Activated CD4-positive, alpha-beta T cell treated with anti-CD3 and anti-CD28 coated beads for 24 hours (primary cell): ENCODE measurements at regions not wholly inside any gene's neighbourhood (a gene's known extent, or its start where the extent isn't known, plus 50 kb on each side); places are given as distances from the start of the nearest gene placed in this dataset.
"Not testable (repeated sequence)": the region's sequence is repeated elsewhere in the genome, so short reads cannot be mapped to it uniquely, and the experiment has no call there.

Experiments
- DNase-seq, 2 donors: peaks; one replicate each; pipeline ENCODE4 v3.0.0-alpha.2; 2020; ENCODE audit warnings: low read depth in 2 of 2

- DNase-seq: no peak
These were observed 1489.1 kb downstream of the BRINP3 start for GRCh38 chr1:188988589-188988988.

DNA sequence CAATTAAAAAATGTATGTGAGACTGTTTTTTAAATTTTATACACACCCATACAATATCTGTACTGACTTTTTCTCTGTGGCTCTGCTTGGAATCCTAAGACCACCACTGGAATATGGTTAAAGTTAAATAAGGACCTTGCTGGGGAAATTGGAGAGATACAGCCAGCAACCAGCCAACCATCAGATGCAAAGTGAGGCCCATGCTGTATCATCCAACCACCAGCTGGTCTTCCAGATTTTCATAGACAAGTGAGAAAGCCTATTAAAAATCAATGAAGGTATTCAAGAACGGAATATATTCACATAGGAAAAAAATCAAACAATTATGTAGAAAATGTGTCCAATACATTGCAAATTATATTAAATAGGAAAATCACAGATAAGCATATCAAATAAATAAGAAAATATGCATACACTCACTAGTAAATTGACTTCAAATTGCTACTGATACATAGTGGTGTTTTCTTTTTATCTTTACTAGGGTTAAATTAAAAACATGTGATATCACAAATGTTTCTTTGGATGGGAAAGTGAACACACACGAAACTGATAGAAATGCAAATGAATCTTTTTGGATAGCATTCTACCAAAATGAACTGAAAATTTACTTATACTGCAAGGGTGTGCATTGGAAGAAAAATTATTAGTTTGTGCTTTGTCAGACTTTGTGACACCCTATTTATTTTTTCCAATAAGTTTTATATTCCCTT is 1486.3 kb downstream of the BRINP3 start:
- no peak for DNase-seq

GRCh38 chr1:189007824-189008223 is 1469.8 kb downstream of the BRINP3 start:
- DNase-seq: no peak

DNA sequence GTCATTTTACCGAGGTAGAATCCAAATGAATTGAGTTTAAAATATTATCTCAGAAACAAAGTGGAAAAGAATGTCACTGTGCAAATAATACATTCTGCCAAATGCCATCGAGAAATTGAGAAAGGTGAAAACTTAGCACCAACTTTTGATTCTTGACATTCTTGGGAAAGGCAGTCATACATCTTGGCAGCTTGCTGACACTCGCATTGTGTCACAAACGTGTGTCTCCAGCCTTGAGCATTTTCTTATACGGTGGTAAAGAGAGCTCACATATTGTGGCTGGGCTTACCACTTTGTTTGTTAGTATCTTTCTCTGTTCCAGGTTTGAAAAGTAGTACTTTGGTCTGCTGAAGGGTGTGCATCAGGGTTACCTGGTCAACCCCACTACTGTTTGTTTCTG is 1456.1 kb downstream of the BRINP3 start:
- DNase-seq: no peak

GRCh38 chr1:189022015-189022414 is 1455.6 kb downstream of the BRINP3 start:
- no peak for DNase-seq

- no peak for DNase-seq
These were observed 1450.2 kb downstream of the BRINP3 start for GRCh38 chr1:189027512-189027911.

DNA sequence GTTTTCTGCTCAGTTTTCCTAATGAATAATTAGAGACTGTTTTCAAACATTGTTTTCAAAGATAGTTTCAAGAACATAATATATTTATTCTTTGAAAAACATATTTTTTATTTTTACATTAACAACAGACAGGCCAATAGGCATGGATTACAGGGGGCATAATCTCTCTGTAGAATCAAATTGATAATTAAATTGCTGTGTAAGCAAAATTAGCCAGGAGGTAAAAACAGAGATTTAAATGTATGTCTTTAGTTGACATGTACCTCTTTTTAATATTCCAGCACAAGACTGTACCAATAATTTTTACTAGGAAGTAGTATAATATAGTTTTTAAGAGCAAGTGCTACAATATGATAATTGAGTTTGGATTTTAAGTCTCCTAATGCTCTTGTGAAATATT is 1444.5 kb downstream of the BRINP3 start:
- no peak for DNase-seq

DNA sequence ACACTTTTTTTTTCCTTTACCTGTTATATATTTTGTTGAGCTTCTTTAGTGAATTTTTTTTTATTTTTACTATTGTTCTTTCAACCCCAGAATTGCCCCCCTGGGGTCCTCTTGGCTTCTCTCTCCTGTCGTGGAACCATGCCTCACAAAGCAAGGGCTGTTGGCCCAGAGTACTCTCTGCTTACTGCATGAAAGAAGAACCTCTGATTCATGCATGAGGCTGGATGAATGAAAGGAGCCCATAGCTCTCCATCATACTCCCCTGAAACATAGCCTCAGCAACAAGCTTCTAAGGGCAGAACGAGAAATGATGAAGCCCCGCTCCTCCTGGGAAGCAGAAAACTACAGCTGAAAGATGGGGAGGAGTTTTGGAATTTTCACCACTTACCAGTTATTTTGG is 1441.0 kb downstream of the BRINP3 start:
- no peak for DNase-seq

- DNase-seq: no peak
These were observed 1431.5 kb downstream of the BRINP3 start for GRCh38 chr1:189046127-189046526.

- DNase-seq: no peak
These were observed 1392.9 kb downstream of the BRINP3 start for GRCh38 chr1:189084811-189085210.

- no peak for DNase-seq
These were observed 1373.7 kb downstream of the BRINP3 start for GRCh38 chr1:189103956-189104355.

- no peak for DNase-seq
These were observed 1360.4 kb downstream of the BRINP3 start for GRCh38 chr1:189117072-189117770.

GRCh38 chr1:189121941-189122340 is 1355.7 kb downstream of the BRINP3 start:
- DNase-seq: no peak

GRCh38 chr1:189125694-189126093 is 1352.0 kb downstream of the BRINP3 start:
- DNase-seq: no peak

GRCh38 chr1:189131576-189131975 is 1346.1 kb downstream of the BRINP3 start:
- DNase-seq: no peak

- DNase-seq: not testable (repeated sequence)
These were observed 1337.9 kb downstream of the BRINP3 start for GRCh38 chr1:189139748-189140147.

DNA sequence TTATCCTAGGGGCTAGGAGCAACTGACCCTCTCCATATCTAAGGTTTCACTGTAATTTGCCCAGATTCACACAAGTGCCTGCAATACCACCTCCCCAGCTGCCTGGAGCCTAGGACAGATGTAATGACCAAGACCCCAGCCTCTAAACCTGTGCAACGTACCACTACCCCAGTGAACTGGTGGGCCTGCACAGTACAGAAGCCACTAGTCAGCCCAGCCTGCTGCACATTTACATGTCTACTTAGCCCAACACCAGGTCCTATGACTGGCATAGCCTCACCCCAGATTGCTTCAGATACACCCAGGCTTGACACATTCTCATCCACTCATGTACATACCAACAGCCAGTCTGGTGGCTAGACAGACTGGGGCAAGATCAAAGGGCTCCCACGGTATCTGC is 1336.6 kb downstream of the BRINP3 start:
- no peak for DNase-seq

DNA sequence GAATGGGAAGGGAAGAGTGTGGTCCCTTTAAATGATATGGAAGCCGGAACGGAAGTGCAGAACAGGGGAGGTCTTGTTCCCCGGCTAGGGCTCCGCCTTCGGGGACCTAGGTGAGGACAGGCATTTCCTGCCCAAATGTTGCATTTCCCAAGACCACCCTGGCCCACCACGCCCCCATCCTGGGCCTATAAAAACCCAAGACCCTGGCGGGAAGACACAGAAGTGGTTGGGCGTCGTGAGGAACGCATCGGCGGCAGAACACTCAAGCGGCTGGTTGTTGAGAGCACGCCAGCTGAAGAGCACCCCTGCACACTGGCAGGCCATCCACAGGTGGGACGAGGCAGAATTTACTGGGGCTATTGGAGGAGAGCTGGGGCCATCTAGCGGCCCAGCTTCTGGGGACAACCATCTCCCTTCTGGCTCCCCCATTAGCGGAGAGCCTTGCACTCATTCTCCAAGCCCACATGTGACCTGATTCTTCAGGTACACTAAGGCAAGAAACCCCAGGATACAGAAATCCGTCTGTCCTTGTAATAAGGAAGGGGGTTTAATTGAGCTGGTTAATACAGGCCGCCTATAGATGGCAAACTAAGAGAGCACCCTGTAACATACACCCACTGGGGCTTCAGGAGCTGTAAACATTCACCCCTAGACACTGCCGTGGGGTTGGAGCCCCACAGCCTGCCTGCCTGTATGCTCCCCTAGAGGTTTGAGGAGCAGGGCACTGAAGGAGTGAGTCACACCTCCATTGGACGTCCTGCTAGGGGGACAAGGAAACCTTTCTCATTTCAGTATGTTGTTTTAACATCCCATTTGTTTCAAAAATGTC is 1327.9 kb downstream of the BRINP3 start:
- DNase-seq: no peak

DNA sequence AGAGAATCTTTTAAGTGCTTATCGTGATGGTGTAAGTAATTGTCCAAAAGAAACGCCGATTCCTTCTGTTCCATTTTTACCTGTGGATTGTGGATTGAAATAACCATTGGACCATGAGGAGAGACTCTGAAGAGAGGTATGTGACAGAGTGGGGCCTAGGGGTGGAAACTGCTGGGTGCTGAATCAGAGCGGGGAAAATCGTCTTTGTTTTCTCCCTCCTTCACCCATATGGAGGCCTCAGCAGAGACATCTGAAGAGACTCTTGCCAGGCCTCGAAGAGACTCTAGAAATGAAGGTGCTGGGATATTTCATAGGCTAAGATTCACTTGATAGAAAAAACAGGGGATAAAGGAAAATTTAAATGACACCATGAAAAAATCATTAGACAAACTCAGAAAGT is 1327.0 kb downstream of the BRINP3 start:
- no peak for DNase-seq

DNA sequence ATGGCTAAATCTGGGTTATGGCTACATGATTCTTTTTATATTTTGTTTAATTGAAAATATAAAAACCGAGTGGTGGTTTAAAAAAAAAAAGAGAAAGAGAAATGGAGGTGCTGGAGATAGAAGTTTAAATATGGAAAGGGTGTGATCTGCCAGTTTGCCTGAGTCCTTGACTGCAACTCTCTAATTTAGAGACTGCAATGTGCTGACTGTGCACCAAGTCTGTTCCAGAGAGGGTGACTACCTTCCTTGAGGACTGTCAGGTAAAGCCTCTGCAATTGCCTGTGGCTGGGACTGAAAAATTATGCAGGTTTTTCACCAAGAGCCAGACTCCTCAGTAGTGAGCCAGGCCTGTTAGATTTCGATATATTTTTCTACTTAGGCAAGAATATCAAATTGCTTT is 1326.3 kb downstream of the BRINP3 start:
- no peak for DNase-seq

- DNase-seq: no peak
These were observed 1325.0 kb downstream of the BRINP3 start for GRCh38 chr1:189152685-189153084.

GRCh38 chr1:189158155-189158554 is 1319.5 kb downstream of the BRINP3 start:
- no peak for DNase-seq

- DNase-seq: no peak
These were observed 1301.8 kb downstream of the BRINP3 start for GRCh38 chr1:189175889-189176288.
